B cell (primary cell): ENCODE measurements at regions not wholly inside any gene's neighbourhood (a gene's known extent, or its start where the extent isn't known, plus 50 kb on each side); places are given as distances from the start of the nearest gene placed in this dataset.

Experiments
- ATAC-seq: fragments of 200-7000 bp; cut with Tn5 transposase; one replicate; pipeline ENCODE4 v1.10.0; 2021; ENCODE audit warnings: low read depth, mild to moderate bottlenecking, moderate number of reproducible peaks, moderate library complexity
- CTCF ChIA-PET: fragments of 350-600 bp; sonication (Branson Sonifier 250); formaldehyde crosslinking; loops from one replicate; lab custom pipeline; 2021; ENCODE audit warnings: antibody characterized with exemption, inconsistent platforms; lab: Charles Lee
- POLR2A ChIA-PET: fragments of 350-600 bp; sonication (Branson Sonifier 250); formaldehyde crosslinking; loops from one replicate; lab custom pipeline; 2021; ENCODE audit warnings: antibody characterized with exemption; lab: Charles Lee
- DNase-seq: peaks from one replicate; pipeline ENCODE4 v3.0.0; 2013
- H2AFZ ChIP-seq: 2 replicates; pipeline ENCODE4 v1.6.1; 2012; ENCODE audit warnings: mild to moderate bottlenecking, low read depth, low read length; ENCODE audit not compliant: insufficient read depth, poor library complexity, severe bottlenecking
- H3K27ac ChIP-seq, 2 donors: 1 replicate in 1 of 2; 2 replicates in 1 of 2; pipeline ENCODE4 v1.5.1; 2012 to 2013; ENCODE audit warnings: low read length in 2 of 2, mild to moderate bottlenecking in 2 of 2, moderate library complexity in 1 of 2
- H3K27me3 ChIP-seq, 4 experiments: fragments of 200-600 bp in 1 of 4; sonication (generic) in 1 of 4; replicated peaks in 1 of 4; 1 replicate in 2 of 4; 2 replicates in 2 of 4; pipeline versions ENCODE4 v1.6.1 to v1.7.0; 2013 to 2016; ENCODE audit warnings: low read length in 3 of 4, mild to moderate bottlenecking in 2 of 4, mixed read lengths in 1 of 4, moderate library complexity in 1 of 4; ENCODE audit not compliant: insufficient read depth in 4 of 4, control insufficient read depth in 3 of 4; ENCODE audit errors: control extremely low read depth in 1 of 4
- H3K36me3 ChIP-seq, 2 experiments: replicated peaks in 1 of 2; 1 replicate in 1 of 2; 2 replicates in 1 of 2; pipeline versions ENCODE4 v1.6.1 to v1.7.1; 2013; ENCODE audit warnings: low read length in 1 of 2; ENCODE audit not compliant: insufficient read depth in 2 of 2, control insufficient read depth in 1 of 2; ENCODE audit errors: control extremely low read depth in 1 of 2, extremely low read depth in 1 of 2
- H3K4me1 ChIP-seq, 2 donors: fragments of 200-600 bp in 1 of 2; sonication (generic) in 1 of 2; 1 replicate in 1 of 2; 2 replicates in 1 of 2; pipeline versions ENCODE4 v1.5.1 to v1.6.1; 2013 to 2017; ENCODE audit warnings: low read length in 2 of 2; ENCODE audit not compliant: control insufficient read depth in 2 of 2, insufficient read depth in 2 of 2
- H3K4me2 ChIP-seq: replicated peaks from 2 replicates; pipeline ENCODE3; 2012; ENCODE audit warnings: mild to moderate bottlenecking, low read depth, low read length; ENCODE audit not compliant: poor library complexity, severe bottlenecking
- H3K4me3 ChIP-seq, 5 experiments: fragments of 200-600 bp in 1 of 5; sonication (generic) in 1 of 5; 1 replicate in 3 of 5; 2 replicates in 2 of 5; pipeline versions ENCODE4 v1.5.1 to v1.7.0; 2011 to 2016; ENCODE audit warnings: low read length in 4 of 5, mild to moderate bottlenecking in 4 of 5, low read depth in 2 of 5, control low read depth in 1 of 5, moderate library complexity in 1 of 5; ENCODE audit not compliant: insufficient read depth in 1 of 5; ENCODE audit errors: control extremely low read depth in 1 of 5, extremely low read depth in 1 of 5
- H3K79me2 ChIP-seq: fragments of 200-600 bp; sonication (generic); one replicate; pipeline ENCODE4 v1.6.0; 2016; ENCODE audit warnings: low read length; ENCODE audit not compliant: control insufficient read depth, insufficient read depth
- H3K9ac ChIP-seq: fragments of 200-600 bp; sonication (generic); 2 replicates; pipeline ENCODE4 v1.6.1; 2017; ENCODE audit warnings: mild to moderate bottlenecking, low read length, moderate library complexity
- H3K9me3 ChIP-seq, 3 donors: one replicate each; pipeline versions ENCODE4 v1.6.1 to v1.7.1; 2013; ENCODE audit warnings: low read length in 2 of 3; ENCODE audit not compliant: control insufficient read depth in 2 of 3, insufficient read depth in 1 of 3; ENCODE audit errors: control extremely low read depth in 1 of 3
- H4K20me1 ChIP-seq: 2 replicates; pipeline ENCODE4 v1.6.0; 2012; ENCODE audit warnings: mild to moderate bottlenecking, low read length; ENCODE audit not compliant: insufficient read depth, control insufficient read depth, poor library complexity, severe bottlenecking
- H3K27ac Mint-ChIP-seq: one replicate; pipeline ENCODE4 v1.8.0; 2021; ENCODE audit warnings: mixed read lengths
- H3K27me3 Mint-ChIP-seq: one replicate; pipeline ENCODE4 v1.8.0; 2021; ENCODE audit warnings: mixed read lengths
- H3K4me1 Mint-ChIP-seq: one replicate; pipeline ENCODE4 v1.8.0; 2021; ENCODE audit warnings: mixed read lengths
- H3K4me3 Mint-ChIP-seq: one replicate; pipeline ENCODE4 v1.8.0; 2021; ENCODE audit warnings: mixed read lengths
- H3K9me3 Mint-ChIP-seq: one replicate; pipeline ENCODE4 v1.8.0; 2022; ENCODE audit warnings: mixed read lengths; ENCODE audit not compliant: insufficient read depth
- EZH2 ChIP-seq: IDR thresholded peaks from 2 replicates; pipeline ENCODE4 v1.6.1; 2012; ENCODE audit warnings: borderline replicate concordance, low read depth, mild to moderate bottlenecking, moderate library complexity, low read length; ENCODE audit not compliant: insufficient read depth, poor library complexity, severe bottlenecking
- WGBS: methylation state at CpG from one replicate; pipeline ENCODE4 v1.1.5; 2013; ENCODE audit warnings: missing lambda C conversion rate; ENCODE audit not compliant: insufficient coverage; 5-methylcytosine and 5-hydroxymethylcytosine counted together
- intact Hi-C: fragments of 100-400 bp; cut with micrococcal nuclease; formaldehyde crosslinking; loops from one replicate; pipeline ENCODE4 v1.10.0; 2022
- TF ChIP-seq, protein P1 (sequence below): fragments of 200-600 bp; IDR thresholded peaks from one replicate; pipeline ENCODE4 v1.8.0; 2022; ENCODE audit warnings: antibody characterized with exemption, mild to moderate bottlenecking

DNA sequence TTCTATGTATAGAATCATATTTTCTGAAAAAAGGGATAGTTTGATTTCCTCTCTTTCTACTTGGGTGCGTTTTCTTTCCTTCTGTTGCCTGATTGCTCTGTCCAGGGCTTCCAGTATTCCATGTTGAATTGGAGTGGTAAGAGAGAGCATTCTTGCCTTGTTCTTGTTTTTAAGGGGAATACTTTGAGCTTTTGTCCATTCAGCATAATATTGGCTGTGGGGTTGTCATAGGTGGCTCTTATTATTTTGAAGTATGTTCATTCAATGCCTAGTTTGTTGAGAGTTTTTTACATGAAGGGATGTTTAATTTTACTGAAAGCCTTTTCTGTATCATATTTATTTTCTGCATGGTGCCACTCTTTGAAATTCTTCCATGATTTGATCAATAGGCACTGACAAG, 173.5 kb upstream of the IRS2 start:
- H4K20me1 ChIP-seq = no peaks in the 10 kb centered on the region
- no peak overlapping the region for H3K4me2 ChIP-seq
- H3K4me3 Mint-ChIP-seq = no peak overlapping the region
- H3K4me3 ChIP-seq = no peak overlapping the region
- no peaks in the 10 kb centered on the region for H3K4me1 Mint-ChIP-seq
- peaks cover 0 to 6% (median 0%) of the 10 kb centered on the region in 3 donors for H3K9me3 ChIP-seq
- H2AFZ ChIP-seq = no peak overlapping the region
- no peaks in the 10 kb centered on the region for H3K79me2 ChIP-seq
- peaks cover 4% of the 10 kb centered on the region for H3K27me3 Mint-ChIP-seq
- H3K27ac Mint-ChIP-seq = no peak overlapping the region
- DNase-seq = no peak
- ATAC-seq = no peak
- peaks cover 9% of the 10 kb centered on the region for H3K9me3 Mint-ChIP-seq
- H3K9ac ChIP-seq = no peak overlapping the region
- no peaks in the 10 kb centered on the region for H3K27me3 ChIP-seq
- POLR2A ChIA-PET = no interaction called here
- no peaks in the 10 kb centered on the region for H3K36me3 ChIP-seq
- CTCF ChIA-PET = no interaction called here
- TF ChIP-seq, protein P1, sequence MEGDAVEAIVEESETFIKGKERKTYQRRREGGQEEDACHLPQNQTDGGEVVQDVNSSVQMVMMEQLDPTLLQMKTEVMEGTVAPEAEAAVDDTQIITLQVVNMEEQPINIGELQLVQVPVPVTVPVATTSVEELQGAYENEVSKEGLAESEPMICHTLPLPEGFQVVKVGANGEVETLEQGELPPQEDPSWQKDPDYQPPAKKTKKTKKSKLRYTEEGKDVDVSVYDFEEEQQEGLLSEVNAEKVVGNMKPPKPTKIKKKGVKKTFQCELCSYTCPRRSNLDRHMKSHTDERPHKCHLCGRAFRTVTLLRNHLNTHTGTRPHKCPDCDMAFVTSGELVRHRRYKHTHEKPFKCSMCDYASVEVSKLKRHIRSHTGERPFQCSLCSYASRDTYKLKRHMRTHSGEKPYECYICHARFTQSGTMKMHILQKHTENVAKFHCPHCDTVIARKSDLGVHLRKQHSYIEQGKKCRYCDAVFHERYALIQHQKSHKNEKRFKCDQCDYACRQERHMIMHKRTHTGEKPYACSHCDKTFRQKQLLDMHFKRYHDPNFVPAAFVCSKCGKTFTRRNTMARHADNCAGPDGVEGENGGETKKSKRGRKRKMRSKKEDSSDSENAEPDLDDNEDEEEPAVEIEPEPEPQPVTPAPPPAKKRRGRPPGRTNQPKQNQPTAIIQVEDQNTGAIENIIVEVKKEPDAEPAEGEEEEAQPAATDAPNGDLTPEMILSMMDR = no peak
- no peak for TF ChIP-seq EZH2
- H3K4me1 ChIP-seq = no peaks in the 10 kb centered on the region
- intact Hi-C loops = no loop called here
- no peak overlapping the region for H3K27ac ChIP-seq
- WGBS = no CpG with 5 or more reads among the region's 1 CpG

DNA sequence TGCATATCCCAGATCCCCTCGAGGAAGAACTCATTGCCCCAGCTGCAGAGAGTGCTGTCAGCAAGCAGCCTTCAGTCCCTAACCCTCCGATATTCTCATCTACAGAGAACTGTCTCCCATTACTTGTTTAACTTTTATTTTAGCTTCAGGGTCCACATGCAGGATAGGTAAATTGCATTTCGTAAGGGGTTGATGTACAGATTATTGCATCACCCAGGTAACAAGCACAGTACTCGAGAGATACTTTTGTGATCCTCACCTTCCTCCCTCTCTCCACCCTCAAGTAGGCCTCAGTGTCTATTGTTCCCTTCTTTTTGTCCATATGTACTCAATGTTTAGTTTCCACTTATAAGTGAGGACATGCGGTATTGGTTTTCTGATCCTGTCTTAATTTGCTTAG, 171.5 kb upstream of the IRS2 start:
- no peak overlapping the region for H3K4me2 ChIP-seq
- H3K27ac Mint-ChIP-seq = no peak overlapping the region
- H3K27ac ChIP-seq = no peak overlapping the region
- ATAC-seq = no peak
- no peaks in the 10 kb centered on the region for H3K4me1 Mint-ChIP-seq
- H2AFZ ChIP-seq = no peak overlapping the region
- no peak for TF ChIP-seq EZH2
- TF ChIP-seq, protein P1 = no peak
- H3K4me1 ChIP-seq = no peaks in the 10 kb centered on the region
- POLR2A ChIA-PET = no interaction called here
- peaks cover 0 to 6% (median 0%) of the 10 kb centered on the region in 3 donors for H3K9me3 ChIP-seq
- no peaks in the 10 kb centered on the region for H3K36me3 ChIP-seq
- intact Hi-C loops = no loop called here
- no peak overlapping the region for H3K4me3 ChIP-seq
- no peak overlapping the region for H3K9ac ChIP-seq
- peaks cover 10% of the 10 kb centered on the region for H3K9me3 Mint-ChIP-seq
- H3K79me2 ChIP-seq = no peaks in the 10 kb centered on the region
- no peaks in the 10 kb centered on the region for H3K27me3 ChIP-seq
- no peak overlapping the region for H3K4me3 Mint-ChIP-seq
- no peak for DNase-seq
- WGBS = 50% methylated on average over 2 of the region's 5 CpGs
- no peaks in the 10 kb centered on the region for H3K27me3 Mint-ChIP-seq
- no peaks in the 10 kb centered on the region for H4K20me1 ChIP-seq
- CTCF ChIA-PET = no interaction called here
